GM19043 (cell line): ENCODE measurements at regions not wholly inside any gene's neighbourhood (a gene's known extent, or its start where the extent isn't known, plus 50 kb on each side); places are given as distances from the start of the nearest gene placed in this dataset.

Experiments
- ATAC-seq: cut with Tn5 transposase; IDR thresholded peaks from one replicate; pipeline ENCODE4 v1.9.1; 2021; ENCODE audit warnings: low read depth; ENCODE audit not compliant: unreplicated experiment

- no peak for ATAC-seq
Observed at GRCh38 chr10:125515571-125515970, 167.4 kb downstream of the TEX36 start.

DNA sequence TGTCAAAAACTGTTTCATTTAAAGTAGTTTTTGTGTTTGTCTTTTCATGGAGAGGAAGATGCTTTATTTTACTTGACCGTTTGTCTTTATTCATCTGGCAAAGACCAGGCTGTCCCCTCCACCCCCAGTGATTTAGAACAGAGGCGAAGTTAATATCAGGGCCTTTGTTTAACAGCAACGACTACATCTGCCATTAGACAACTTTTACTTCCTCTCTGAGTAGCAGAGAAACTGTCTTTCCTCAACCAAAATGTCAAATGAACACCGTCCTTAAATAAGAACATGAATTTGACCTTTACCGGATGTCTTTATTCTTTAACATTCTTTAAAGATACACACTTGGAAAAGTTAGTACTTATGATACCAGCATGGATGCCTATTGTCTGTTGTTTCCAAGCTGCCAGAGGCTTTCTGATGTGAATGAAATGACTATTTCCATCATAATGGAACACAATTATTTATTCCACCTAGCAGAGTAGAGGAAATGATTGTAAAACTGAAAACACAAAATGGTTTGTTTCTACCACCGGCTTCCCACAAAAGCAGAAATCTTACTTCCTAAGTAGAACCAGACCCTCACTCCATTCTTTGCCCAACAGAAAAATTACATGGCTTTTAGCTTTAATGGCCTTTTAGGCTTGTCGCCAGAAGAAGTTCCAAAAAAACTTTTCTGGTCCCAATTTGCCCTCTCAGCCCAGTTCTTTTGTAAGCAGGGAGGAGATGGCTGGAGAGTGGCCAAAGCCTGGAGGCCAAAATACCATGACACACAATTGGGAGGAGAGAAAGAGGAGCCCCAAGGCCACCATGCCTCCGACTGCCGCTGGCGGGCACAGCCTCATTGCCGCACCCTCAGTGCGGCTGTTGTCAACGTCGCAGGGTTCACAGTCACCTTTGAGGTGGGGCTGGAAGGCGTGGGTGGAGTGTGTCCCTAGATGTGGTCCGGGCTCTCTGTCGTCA, 168.5 kb downstream of the TEX36 start:
- ATAC-seq, result no peak

- ATAC-seq, result no peak
Observed at GRCh38 chr10:125513429-125514182, 169.4 kb downstream of the TEX36 start.

- ATAC-seq, result no peak
Observed at GRCh38 chr10:125510998-125511397, 172.0 kb downstream of the TEX36 start.

DNA sequence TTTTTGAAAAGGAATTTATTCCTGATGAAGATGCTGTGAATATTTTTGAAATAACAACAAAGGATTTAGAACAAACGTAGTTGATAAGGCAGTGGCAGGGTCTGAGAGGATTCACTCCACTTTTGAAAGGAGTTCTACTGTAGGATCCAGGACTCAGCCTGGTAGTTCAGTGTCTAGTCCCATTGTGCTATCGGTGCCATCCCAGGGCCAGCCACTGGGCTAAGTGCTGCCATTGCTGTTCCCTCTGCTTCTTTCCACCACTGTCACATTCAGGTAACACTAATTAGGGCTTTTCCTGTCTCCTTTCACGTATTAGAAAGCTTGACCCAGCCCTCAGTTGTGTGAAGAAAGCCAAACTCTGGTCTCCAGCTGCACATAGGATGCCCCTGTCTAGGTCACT, 177.3 kb downstream of the TEX36 start:
- ATAC-seq, result no peak

DNA sequence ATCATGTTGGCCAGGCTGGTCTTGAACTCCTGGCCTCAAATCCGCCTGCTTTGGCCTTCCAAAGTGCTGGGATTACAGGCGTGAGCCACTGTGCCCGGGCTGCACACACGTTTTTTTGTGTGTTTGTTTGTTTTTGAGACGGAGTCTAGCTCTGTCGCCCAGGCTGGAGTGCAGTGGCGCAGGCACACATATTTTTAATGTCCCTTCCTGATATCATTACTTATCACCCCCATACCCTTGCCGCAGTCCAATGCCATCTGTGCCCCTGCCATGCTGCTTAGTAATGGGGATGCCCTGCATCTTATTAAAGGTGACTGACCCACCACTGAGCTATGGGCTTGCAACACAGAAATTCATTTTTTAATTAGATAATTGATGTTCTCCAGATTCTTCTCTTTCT, 180.7 kb downstream of the TEX36 start:
- no peak for ATAC-seq

DNA sequence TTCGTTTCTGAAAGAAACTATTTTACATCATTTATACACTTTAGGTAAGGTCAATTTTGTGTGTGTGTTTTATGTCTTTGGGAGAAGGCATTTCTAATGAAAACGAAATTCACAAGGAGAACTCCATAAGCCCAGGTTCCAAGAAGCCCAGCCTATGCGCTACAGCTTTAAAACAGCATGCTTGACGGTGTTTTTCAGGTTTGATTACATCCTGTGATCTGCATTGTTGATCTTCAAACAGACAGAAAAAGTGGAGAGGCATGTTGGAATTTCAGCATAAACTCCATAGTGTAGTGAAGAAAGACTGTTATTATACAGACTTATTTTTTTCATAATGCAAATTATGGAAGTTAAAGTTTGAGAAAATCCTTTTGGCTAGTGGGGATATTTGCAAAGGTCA, 187.6 kb downstream of the TEX36 start:
- ATAC-seq, result no peak

DNA sequence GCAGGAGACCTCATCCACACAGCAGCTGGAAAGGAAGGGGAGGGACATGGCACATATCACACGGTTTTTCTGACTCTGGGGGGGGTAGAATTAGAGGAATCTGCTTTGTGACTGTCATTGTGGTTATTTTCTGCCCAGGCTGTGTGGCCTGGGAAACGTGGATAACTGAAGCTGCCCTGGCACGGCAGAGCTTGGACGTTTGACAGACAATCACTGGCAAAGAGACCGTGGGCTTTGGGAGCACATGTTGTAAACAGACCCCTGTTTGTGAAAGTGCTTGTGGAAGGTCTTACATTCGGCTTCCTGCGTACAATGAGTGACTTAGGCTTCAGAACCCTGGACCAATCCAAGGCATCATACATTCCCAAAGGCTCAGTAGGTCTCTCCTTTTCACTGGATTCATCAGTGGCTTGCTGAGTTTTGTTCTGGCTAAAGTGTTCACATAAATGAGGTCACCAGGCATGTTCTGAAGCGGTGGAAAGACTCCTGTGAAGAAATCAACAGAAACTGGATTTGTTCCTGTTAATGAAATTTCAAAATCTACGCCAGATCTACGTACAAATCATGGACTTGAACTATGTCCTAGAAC, 188.2 kb downstream of the TEX36 start:
- no peak for ATAC-seq

DNA sequence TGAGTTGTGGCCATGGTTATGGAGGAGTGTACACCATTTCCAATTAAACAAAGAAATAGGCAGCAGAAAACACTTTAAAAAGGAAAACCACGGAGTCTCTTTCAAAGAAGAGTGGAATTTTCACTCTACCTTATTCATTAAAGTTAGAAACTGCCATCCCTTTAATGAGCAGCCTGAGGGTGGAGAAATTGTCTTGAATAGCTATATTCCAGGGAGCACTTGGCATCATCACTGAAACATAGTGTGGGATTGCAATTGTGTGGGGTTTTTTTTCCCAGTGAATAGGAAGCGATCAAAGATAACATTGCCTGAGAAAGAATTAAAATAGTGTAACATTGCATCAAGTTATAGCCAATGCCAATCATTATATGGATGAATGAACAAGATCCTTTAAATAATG, 191.6 kb downstream of the TEX36 start:
- ATAC-seq, result no peak

GRCh38 chr10:125489731-125490130, 193.2 kb downstream of the TEX36 start:
- ATAC-seq, result no peak

DNA sequence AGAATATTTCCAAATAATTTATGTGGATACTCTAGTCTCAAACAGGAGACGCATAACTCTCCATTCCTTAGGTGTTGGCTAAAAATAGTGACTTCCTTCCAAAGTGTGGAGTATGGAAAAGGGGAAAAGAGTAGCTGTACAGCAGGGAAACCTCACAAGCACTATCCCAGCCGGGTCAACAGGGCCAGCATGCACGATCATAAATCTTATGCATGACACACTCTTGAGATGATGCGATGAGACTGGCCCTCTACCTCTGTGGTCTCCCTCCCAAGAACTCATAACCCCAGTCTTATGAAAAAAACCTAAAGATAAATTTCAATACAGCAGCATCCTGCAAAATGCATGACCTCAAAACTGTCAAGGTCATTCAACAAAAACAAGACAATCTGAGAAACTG, 197.3 kb downstream of the TEX36 start:
- ATAC-seq, result no peak

DNA sequence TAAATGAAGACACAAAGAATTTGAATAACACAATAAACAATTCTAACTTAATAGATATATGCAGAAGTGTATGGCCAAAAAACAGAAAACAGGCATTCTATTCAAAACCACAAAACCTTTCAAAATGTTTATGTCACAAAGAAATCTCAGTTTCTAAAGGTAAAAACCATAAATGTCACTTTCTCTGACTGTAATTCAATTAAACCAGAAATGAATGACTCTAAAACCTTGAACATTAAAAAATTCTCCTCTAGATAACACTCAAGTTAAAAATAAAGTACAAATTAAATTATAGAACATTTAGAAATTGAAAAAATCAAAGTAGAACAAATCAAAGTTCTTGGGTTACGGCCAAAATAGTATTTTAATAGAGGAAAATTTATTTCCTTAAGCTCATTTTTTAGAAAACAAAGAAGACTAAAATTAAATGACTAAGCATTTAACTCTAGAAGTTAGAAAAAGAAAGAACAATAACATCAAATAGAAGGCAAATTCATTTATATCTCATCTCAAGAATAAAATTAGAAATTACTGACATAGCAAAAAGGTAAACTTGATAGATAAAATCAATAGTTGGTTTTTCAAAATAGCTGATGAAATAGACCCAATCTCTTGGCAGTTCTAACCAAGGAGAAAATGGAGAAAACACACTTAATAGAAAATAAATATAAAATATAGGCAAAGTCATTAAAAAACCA, 198.8 kb downstream of the TEX36 start:
- no peak for ATAC-seq

DNA sequence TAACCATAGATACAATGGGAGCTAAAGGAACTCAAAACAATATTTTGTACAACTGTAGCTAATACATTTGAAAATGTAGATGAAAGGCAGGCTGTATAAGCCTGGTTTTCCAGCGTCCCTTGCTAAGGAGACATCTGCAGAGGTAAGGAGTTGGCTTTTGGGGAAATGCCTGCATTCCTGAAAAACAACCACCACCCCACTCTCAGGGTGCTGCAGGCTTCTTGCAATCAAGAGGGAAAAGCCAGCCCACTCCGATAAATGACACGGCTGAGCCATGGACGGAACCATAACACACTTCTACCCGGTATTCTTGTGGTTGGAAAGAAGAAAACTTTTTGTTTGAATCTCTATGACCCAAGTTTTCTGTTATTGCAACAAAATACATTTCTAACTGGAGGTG, 200.3 kb downstream of the TEX36 start:
- ATAC-seq, result no peak

DNA sequence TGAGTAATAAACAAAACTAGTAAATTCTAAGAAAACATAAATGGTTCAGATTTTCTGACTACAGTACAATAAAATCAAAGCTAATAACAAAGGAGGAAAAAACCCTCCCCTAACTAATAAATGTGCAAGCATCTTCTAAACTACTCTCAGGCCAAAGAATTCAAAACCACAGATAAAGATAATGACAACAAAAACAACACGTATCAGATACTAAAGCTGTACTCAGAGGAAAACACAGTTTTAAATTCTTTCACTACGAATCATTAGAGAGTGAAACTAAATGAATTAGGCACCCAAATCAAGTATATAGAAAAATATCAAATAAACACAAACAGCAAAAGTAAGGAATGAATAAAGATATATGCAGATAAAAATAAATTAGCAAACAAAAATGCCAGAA, 200.9 kb downstream of the TEX36 start:
- no peak for ATAC-seq

DNA sequence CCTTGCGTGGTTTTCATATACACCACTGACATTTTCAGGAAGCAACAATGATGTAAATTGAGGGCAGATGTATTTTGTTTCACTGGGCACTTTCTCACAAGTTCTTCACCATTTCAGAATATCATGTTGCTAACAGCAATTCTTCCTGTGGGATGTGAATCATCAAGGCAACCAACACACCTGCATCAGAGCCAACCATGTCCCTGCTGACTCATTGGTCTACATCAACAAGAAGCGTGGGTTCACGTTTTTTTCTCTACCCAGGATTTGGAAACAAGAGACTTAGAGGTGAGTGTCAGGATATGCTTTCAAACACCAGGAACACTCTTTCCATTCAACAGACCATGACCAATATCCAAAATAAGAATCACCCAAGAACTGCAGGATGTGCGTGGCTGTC, 203.9 kb downstream of the TEX36 start:
- no peak for ATAC-seq

- ATAC-seq, result no peak
Observed at GRCh38 chr10:125475815-125476214, 207.1 kb downstream of the TEX36 start.

DNA sequence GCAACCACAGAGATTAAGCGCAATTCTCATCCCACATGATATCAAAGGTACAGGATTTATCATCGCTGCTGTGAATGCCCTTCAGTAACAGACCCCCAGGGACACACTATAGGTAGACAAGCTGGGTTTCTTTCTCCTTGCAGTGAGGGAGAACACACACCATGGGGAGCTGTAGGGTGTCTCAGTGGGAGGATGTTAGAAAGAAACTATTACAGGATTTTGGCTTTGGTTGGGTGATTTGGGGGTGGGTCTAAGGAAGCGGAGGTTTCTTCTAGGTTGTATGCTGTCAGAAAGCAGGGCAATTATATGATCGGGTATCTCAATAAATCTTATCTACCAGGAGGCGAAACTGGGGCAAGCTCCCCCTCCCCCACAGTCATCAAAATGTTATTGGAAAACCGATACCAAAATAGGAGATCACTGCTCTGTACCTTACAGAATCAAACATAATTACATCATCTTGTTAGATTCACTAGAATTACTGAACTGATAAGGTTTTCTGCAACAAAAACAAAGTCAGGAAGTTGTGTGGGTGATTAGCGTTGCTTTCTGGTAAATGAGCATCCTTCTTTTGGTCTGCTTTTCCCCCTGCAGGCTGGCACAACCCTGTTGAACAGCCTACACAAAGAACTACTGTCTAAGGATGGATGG, 209.7 kb downstream of the TEX36 start:
- ATAC-seq, result no peak

DNA sequence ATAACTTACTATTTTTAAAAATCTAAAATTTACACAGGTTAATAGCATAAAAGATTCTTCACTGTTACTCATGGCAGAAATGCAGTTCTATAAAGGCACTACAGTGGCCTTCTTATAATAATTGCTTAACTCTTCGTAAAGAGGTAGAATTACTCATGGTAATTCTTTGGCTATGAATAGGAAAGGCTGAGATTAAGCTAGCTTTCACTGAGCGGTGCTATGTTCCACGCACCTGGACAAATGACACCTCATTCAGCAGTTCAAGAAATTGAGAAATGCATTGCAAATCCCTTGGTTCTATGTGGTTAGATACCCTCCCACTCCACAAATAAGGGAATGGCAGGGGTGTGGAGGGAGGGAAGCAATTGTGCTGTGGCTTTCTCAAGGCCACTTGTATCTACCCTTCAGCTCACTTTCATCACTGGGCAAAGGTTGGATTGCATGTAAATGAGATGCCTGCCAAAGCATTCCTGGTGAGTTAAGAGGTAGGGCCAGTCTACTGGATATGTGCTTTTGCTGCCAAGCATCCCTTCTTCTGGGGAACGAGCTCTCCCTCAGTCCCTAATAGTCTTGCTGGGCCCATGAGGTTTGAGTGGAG, 210.9 kb downstream of the TEX36 start:
- no peak for ATAC-seq

- ATAC-seq, result no peak
Observed at GRCh38 chr10:125468278-125468677, 214.7 kb downstream of the TEX36 start.

DNA sequence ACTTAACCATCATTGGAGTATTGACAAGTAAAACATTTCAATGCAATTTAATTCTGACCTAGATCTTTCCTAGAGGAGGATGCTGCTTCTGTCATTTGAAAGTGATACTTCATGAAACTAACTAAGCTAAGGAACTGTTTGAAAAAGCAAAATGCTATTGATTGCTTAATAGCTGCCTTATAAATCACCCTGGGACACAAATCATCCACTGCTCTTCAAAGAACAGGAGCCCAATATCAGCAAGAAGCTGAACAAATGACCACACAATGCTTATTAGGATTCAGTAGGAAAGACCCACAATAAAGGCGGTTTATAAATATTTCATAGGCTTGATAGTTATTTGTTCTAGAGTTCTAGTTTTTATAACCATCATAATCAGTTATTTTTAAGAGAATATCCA, 216.3 kb downstream of the TEX36 start:
- ATAC-seq, result no peak
